SK-N-SH treated with all-trans-retinoic acid at 6 μM for 48 hours (cell line): ENCODE measurements at regions not wholly inside any gene's neighbourhood (a gene's known extent, or its start where the extent isn't known, plus 50 kb on each side); places are given as distances from the start of the nearest gene placed in this dataset.

Experiments used
- ATAC-seq: fragments of 200-7000 bp; cut with Tn5 transposase; 3 replicates; pipeline ENCODE4 v1.9.1; 2020; ENCODE audit warnings: mild to moderate bottlenecking, moderate library complexity
- ARNTL ChIP-seq: fragments of 450-650 bp; formaldehyde crosslinking; IDR thresholded peaks from 2 replicates; pipeline ENCODE4 v1.5.0; 2020; ENCODE audit warnings: low read depth, mild to moderate bottlenecking, moderate library complexity, borderline replicate concordance
- CSDC2 ChIP-seq: fragments of 250-450 bp; sonication (Bioruptor Pico); IDR thresholded peaks from 2 replicates; pipeline ENCODE4 v1.5.0; 2020; ENCODE audit warnings: mild to moderate bottlenecking, moderate library complexity
- ESRRG ChIP-seq: fragments of 250-450 bp; sonication (Bioruptor Pico); IDR thresholded peaks from 2 replicates; pipeline ENCODE4 v1.6.1; 2021; ENCODE audit warnings: mild to moderate bottlenecking
- GLIS3 ChIP-seq: fragments of 250-450 bp; sonication (Bioruptor Pico); IDR thresholded peaks from 2 replicates; pipeline ENCODE4 v1.5.0; 2020; ENCODE audit warnings: mild to moderate bottlenecking, moderate library complexity
- ISL1 ChIP-seq: fragments of 250-450 bp; sonication (Bioruptor Pico); IDR thresholded peaks from 2 replicates; pipeline ENCODE4 v2.1.2; 2022; ENCODE audit warnings: mild to moderate bottlenecking, moderate library complexity
- PPARA ChIP-seq: fragments of 250-450 bp; sonication (Bioruptor Pico); IDR thresholded peaks from 2 replicates; pipeline ENCODE4 v1.5.0; 2020; ENCODE audit warnings: mild to moderate bottlenecking, borderline replicate concordance
- RARB ChIP-seq: fragments of 250-450 bp; sonication (Bioruptor Pico); IDR thresholded peaks from 2 replicates; pipeline ENCODE4 v1.8.0; 2021; ENCODE audit warnings: mild to moderate bottlenecking, moderate library complexity
- SNAI2 ChIP-seq: fragments of 250-450 bp; sonication (Bioruptor Pico); IDR thresholded peaks from 2 replicates; pipeline ENCODE4 v1.5.0; 2020; ENCODE audit warnings: mild to moderate bottlenecking, moderate library complexity
- TCF4 ChIP-seq: fragments of 250-450 bp; sonication (Bioruptor Pico); IDR thresholded peaks from 2 replicates; pipeline ENCODE4 v1.8.0; 2021; ENCODE audit warnings: mild to moderate bottlenecking, moderate library complexity, borderline replicate concordance
- TOX ChIP-seq: fragments of 250-450 bp; sonication (Bioruptor Pico); IDR thresholded peaks from 2 replicates; pipeline ENCODE4 v1.8.0; 2021; ENCODE audit warnings: mild to moderate bottlenecking, moderate library complexity, borderline replicate concordance
- ZC3H10 ChIP-seq: fragments of 250-450 bp; sonication (Bioruptor Pico); IDR thresholded peaks from 2 replicates; pipeline ENCODE4 v1.5.1; 2021; ENCODE audit warnings: mild to moderate bottlenecking, moderate library complexity
- ZFP3 ChIP-seq: fragments of 250-450 bp; sonication (Bioruptor Pico); IDR thresholded peaks from 2 replicates; pipeline ENCODE4 v1.5.0; 2020; ENCODE audit warnings: mild to moderate bottlenecking, moderate library complexity
- ZFP30 ChIP-seq: fragments of 450-650 bp; formaldehyde crosslinking; IDR thresholded peaks from 2 replicates; pipeline ENCODE4 v1.5.0; 2022; ENCODE audit warnings: mild to moderate bottlenecking, moderate library complexity
- ZNF565 ChIP-seq: fragments of 450-650 bp; formaldehyde crosslinking; conservative IDR thresholded peaks from 2 replicates; pipeline ENCODE4 v1.5.0; 2020; ENCODE audit warnings: low read depth, mild to moderate bottlenecking, moderate library complexity
- ZNF70 ChIP-seq: fragments of 450-650 bp; formaldehyde crosslinking; IDR thresholded peaks from 2 replicates; pipeline ENCODE4 v1.5.0; 2020; ENCODE audit warnings: mild to moderate bottlenecking, moderate library complexity
- ZNF8 ChIP-seq: fragments of 450-650 bp; formaldehyde crosslinking; IDR thresholded peaks from 2 replicates; pipeline ENCODE4 v1.5.0; 2020; ENCODE audit warnings: mild to moderate bottlenecking, moderate library complexity
- TF ChIP-seq, protein P1 (sequence below): fragments of 250-450 bp; sonication (Bioruptor Pico); IDR thresholded peaks from 2 replicates; pipeline ENCODE4 v1.8.0; 2021; ENCODE audit warnings: low read depth, mild to moderate bottlenecking, moderate library complexity, borderline replicate concordance
- TF ChIP-seq, protein P2 (sequence below): fragments of 250-450 bp; sonication (Bioruptor Pico); IDR thresholded peaks from 2 replicates; pipeline ENCODE4 v1.8.0; 2020; ENCODE audit warnings: mild to moderate bottlenecking, moderate library complexity, borderline replicate concordance
- TF ChIP-seq, protein P3 (sequence below): fragments of 250-450 bp; sonication (Bioruptor Pico); IDR thresholded peaks from 2 replicates; pipeline ENCODE4 v1.5.1; 2021; ENCODE audit warnings: mild to moderate bottlenecking, moderate library complexity
- TF ChIP-seq, protein P4 (sequence below): fragments of 250-450 bp; sonication (Bioruptor Pico); IDR thresholded peaks from 2 replicates; pipeline ENCODE4 v1.5.0; 2020; ENCODE audit warnings: mild to moderate bottlenecking, moderate library complexity

DNA sequence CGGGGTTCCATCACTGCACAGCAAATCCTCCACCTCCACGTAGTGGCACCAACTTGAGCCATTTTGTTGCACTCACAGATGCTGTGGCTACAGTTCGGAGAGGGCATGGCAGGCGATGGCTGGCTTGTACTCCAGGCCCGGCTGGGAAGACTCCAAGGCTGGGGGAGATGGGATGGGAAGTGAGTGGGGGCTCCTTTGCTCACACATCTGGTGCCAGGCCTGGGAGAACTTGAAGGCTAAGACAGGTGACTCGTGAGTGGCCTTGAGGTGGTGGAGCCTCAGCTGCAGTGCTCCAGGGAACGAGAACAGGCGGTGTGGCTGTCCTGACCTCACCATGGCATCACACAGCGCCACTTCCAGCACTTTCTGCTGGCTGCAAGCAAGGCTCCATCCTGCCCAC, 87.9 kb downstream of the PLXNA1 start:
- ATAC-seq = no peak
- TF ChIP-seq ZFP3 (CRISPR knock-in tag) (no peak), ZFP30 (CRISPR knock-in tag) (no peak)

DNA sequence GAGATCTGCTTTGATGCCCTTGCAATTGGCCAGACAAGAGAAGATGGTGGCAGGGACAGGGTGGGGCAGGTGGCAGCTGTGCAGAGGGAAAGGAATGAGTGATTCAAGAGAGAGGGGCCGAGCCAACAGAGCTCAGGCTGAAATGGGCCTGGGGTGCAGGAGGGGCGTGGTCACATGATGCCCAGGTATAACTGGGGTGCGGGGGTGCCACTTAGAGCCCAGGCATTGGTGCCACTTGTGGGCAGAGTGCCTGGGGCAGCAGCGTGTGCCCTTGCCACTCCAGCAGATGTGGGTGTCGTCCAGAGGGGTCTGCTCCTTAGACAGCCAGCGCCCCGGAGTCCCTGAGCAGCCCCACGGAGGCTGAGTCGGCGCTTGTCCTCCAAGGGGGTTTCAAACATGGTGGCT, 88.7 kb downstream of the PLXNA1 start:
- ATAC-seq = no peak
- TF ChIP-seq ZNF70 (CRISPR knock-in tag) = no peak
- TF ChIP-seq ZFP30 (CRISPR knock-in tag) = no peak
- no peak for TF ChIP-seq GLIS3

DNA sequence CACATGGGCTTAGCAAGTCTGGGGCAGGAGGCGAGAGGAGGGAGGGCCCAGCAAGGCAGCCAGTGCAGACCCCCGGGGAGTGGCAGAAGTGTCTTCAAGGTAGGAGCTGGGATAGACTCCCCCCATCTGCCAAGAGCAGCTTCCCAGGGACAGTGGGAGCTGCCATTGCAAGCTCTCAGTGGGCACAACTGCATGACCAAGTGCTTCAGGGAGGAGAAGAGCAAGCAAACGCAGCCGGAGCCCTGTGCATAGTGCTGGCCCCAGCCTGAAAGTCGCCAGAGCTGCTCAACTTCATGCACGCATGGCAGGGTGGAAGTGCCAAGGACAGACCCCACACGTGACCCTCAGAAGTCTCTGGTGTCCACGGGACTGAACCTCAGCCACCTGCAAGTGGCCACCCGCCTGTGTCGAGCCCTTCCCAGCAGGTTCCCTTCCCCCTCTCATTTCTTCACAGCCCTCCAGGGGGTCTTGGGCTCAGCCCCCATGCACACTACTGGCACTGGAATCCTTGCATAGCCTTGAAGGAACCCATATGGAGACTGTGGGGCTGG, 89.4 kb downstream of the PLXNA1 start:
- no peak for ATAC-seq
- no peak for TF ChIP-seq PPARA (CRISPR knock-in tag)
- TF ChIP-seq GLIS3 = no peak
- TF ChIP-seq ZC3H10 (CRISPR knock-in tag) = no peak
- TF ChIP-seq ZFP30 (CRISPR knock-in tag) = no peak
- TF ChIP-seq TOX (CRISPR knock-in tag) = no peak
- no peak for TF ChIP-seq ESRRG (CRISPR knock-in tag)
- TF ChIP-seq, protein P1, sequence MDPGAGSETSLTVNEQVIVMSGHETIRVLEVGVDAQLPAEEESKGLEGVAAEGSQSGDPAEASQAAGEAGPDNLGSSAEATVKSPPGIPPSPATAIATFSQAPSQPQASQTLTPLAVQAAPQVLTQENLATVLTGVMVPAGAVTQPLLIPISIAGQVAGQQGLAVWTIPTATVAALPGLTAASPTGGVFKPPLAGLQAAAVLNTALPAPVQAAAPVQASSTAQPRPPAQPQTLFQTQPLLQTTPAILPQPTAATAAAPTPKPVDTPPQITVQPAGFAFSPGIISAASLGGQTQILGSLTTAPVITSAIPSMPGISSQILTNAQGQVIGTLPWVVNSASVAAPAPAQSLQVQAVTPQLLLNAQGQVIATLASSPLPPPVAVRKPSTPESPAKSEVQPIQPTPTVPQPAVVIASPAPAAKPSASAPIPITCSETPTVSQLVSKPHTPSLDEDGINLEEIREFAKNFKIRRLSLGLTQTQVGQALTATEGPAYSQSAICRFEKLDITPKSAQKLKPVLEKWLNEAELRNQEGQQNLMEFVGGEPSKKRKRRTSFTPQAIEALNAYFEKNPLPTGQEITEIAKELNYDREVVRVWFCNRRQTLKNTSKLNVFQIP (CRISPR knock-in tag) = no peak
- no peak for TF ChIP-seq ISL1
- TF ChIP-seq RARB (CRISPR knock-in tag) = no peak
- TF ChIP-seq ZFP3 (CRISPR knock-in tag) = no peak
- no peak for TF ChIP-seq SNAI2 (CRISPR knock-in tag)
- TF ChIP-seq ZNF70 (CRISPR knock-in tag) = no peak
- no peak for TF ChIP-seq ZNF8
- no peak for TF ChIP-seq TCF4 (CRISPR knock-in tag)

DNA sequence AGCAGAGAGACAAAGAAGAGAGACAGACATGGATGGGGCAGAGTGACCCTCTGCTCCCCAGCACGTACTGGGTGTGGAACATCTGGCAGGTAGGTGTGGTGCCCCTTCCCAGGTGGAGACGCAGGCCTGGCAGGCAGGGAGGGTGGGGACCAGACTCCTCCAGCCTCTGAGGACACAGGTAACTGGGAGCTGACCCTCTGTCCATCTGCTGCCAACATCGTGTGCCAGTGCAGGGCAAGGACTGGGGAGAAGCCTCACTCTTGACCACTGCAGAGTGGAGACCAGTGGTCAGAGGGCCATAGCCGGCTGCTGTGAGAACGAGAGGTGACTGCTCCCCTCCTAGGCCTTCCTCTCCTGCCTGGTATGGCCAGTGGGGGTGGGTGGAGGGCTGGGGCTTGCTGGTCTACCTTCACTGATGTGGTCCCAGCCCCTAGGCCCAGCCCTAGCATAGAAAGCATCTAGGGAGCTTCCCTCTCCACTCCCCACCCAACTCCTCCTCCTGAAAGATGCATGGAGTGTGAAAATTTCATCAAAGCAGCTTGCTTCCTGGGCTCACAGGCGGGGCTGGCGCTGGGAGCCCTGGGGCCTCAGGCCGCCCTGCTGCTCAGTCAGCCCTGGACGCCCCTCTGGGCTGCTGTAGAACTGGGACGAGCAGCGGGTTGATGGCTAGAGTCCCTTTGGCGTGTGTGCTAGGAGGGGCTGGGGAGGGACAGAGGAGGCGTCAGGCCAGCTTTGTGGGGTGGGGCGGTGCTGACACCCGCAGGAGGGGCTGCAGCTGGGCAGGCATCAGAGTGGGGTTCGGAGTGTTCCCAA, 90.3 kb downstream of the PLXNA1 start:
- no peak for TF ChIP-seq CSDC2 (CRISPR knock-in tag)
- TF ChIP-seq TCF4 (CRISPR knock-in tag) = no peak
- no peak for TF ChIP-seq ZNF565 (CRISPR knock-in tag)
- no peak for TF ChIP-seq ZFP3 (CRISPR knock-in tag)
- TF ChIP-seq ESRRG (CRISPR knock-in tag) = no peak
- TF ChIP-seq ARNTL (CRISPR knock-in tag) = no peak
- TF ChIP-seq, protein P1 (CRISPR knock-in tag) = no peak
- no peak for TF ChIP-seq ISL1
- TF ChIP-seq, protein P2, sequence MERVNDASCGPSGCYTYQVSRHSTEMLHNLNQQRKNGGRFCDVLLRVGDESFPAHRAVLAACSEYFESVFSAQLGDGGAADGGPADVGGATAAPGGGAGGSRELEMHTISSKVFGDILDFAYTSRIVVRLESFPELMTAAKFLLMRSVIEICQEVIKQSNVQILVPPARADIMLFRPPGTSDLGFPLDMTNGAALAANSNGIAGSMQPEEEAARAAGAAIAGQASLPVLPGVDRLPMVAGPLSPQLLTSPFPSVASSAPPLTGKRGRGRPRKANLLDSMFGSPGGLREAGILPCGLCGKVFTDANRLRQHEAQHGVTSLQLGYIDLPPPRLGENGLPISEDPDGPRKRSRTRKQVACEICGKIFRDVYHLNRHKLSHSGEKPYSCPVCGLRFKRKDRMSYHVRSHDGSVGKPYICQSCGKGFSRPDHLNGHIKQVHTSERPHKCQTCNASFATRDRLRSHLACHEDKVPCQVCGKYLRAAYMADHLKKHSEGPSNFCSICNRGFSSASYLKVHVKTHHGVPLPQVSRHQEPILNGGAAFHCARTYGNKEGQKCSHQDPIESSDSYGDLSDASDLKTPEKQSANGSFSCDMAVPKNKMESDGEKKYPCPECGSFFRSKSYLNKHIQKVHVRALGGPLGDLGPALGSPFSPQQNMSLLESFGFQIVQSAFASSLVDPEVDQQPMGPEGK (CRISPR knock-in tag) = no peak
- TF ChIP-seq, protein P3, sequence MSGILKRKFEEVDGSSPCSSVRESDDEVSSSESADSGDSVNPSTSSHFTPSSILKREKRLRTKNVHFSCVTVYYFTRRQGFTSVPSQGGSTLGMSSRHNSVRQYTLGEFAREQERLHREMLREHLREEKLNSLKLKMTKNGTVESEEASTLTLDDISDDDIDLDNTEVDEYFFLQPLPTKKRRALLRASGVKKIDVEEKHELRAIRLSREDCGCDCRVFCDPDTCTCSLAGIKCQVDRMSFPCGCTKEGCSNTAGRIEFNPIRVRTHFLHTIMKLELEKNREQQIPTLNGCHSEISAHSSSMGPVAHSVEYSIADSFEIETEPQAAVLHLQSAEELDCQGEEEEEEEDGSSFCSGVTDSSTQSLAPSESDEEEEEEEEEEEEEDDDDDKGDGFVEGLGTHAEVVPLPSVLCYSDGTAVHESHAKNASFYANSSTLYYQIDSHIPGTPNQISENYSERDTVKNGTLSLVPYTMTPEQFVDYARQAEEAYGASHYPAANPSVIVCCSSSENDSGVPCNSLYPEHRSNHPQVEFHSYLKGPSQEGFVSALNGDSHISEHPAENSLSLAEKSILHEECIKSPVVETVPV = no peak
- TF ChIP-seq, protein P4, sequence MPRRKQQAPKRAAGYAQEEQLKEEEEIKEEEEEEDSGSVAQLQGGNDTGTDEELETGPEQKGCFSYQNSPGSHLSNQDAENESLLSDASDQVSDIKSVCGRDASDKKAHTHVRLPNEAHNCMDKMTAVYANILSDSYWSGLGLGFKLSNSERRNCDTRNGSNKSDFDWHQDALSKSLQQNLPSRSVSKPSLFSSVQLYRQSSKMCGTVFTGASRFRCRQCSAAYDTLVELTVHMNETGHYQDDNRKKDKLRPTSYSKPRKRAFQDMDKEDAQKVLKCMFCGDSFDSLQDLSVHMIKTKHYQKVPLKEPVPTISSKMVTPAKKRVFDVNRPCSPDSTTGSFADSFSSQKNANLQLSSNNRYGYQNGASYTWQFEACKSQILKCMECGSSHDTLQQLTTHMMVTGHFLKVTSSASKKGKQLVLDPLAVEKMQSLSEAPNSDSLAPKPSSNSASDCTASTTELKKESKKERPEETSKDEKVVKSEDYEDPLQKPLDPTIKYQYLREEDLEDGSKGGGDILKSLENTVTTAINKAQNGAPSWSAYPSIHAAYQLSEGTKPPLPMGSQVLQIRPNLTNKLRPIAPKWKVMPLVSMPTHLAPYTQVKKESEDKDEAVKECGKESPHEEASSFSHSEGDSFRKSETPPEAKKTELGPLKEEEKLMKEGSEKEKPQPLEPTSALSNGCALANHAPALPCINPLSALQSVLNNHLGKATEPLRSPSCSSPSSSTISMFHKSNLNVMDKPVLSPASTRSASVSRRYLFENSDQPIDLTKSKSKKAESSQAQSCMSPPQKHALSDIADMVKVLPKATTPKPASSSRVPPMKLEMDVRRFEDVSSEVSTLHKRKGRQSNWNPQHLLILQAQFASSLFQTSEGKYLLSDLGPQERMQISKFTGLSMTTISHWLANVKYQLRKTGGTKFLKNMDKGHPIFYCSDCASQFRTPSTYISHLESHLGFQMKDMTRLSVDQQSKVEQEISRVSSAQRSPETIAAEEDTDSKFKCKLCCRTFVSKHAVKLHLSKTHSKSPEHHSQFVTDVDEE (CRISPR knock-in tag) = no peak
- TF ChIP-seq ZC3H10 (CRISPR knock-in tag) = no peak
- TF ChIP-seq GLIS3 = no peak
- TF ChIP-seq ZFP30 (CRISPR knock-in tag) = no peak
- ATAC-seq = peak; percentile 10; the same call in 1 of the 3 replicates
